Activated CD4-positive, alpha-beta T cell treated with anti-CD3 and anti-CD28 coated beads, Interleukin-2, amount 10 ng/mL, durations not matched to agents 24 days and 14 days (primary cell): ENCODE measurements at regions not wholly inside any gene's neighbourhood (a gene's known extent, or its start where the extent isn't known, plus 50 kb on each side); places are given as distances from the start of the nearest gene placed in this dataset.
"Not testable (repeated sequence)": the region's sequence is repeated elsewhere in the genome, so short reads cannot be mapped to it uniquely, and the experiment has no call there.

Experiments
- DNase-seq: peaks from one replicate; pipeline ENCODE4 v3.0.0; 2022
- H3K27ac Mint-ChIP-seq: one replicate; pipeline ENCODE4 v1.8.0; 2022; ENCODE audit warnings: mild to moderate bottlenecking, mixed read lengths
- H3K27me3 Mint-ChIP-seq: one replicate; pipeline ENCODE4 v1.8.0; 2022; ENCODE audit warnings: mixed read lengths
- H3K36me3 Mint-ChIP-seq: one replicate; pipeline ENCODE4 v1.8.0; 2022; ENCODE audit warnings: low read depth, mild to moderate bottlenecking, mixed read lengths
- H3K4me1 Mint-ChIP-seq: one replicate; pipeline ENCODE4 v1.8.0; 2021; ENCODE audit warnings: mixed read lengths
- H3K4me3 Mint-ChIP-seq: one replicate; pipeline ENCODE4 v1.8.0; 2022; ENCODE audit warnings: mild to moderate bottlenecking, moderate library complexity, mixed read lengths
- H3K9me3 Mint-ChIP-seq: one replicate; pipeline ENCODE4 v1.8.0; 2021; ENCODE audit warnings: mixed read lengths
- intact Hi-C: fragments of 100-400 bp; cut with micrococcal nuclease; formaldehyde crosslinking; loops from one replicate; pipeline ENCODE4 v1.15.1; 2023

DNA sequence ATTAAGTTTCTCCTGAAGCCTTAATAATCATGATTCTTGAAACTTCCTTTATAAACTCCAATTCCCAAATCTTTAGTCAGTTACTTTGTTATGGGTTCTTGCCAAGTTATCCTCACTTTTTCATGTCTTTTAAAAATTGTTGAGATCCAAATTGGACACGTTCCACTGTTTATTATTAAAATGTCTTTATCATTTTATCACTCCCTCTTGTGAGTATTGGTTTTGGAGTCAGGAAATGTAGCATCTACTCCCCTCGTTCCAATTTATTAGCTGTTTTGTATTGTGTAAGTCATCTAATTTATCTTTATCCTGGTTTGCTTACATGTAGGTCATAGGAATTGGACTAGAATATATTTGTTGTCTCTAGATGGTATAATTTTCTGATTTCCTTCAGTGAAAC lies 213.1 kb upstream of the SLC39A10 start:
- Mint-ChIP-seq H3K27ac (no peak overlapping the region), H3K4me1 (peaks cover 5% of the 10 kb centered on the region), H3K4me3 (no peak overlapping the region), H3K27me3 (no peaks in the 10 kb centered on the region), H3K36me3 (peaks cover 35% of the 10 kb centered on the region), H3K9me3 (peaks cover 17% of the 10 kb centered on the region)
- intact Hi-C loops, result no loop called here
- no peak for DNase-seq

DNA sequence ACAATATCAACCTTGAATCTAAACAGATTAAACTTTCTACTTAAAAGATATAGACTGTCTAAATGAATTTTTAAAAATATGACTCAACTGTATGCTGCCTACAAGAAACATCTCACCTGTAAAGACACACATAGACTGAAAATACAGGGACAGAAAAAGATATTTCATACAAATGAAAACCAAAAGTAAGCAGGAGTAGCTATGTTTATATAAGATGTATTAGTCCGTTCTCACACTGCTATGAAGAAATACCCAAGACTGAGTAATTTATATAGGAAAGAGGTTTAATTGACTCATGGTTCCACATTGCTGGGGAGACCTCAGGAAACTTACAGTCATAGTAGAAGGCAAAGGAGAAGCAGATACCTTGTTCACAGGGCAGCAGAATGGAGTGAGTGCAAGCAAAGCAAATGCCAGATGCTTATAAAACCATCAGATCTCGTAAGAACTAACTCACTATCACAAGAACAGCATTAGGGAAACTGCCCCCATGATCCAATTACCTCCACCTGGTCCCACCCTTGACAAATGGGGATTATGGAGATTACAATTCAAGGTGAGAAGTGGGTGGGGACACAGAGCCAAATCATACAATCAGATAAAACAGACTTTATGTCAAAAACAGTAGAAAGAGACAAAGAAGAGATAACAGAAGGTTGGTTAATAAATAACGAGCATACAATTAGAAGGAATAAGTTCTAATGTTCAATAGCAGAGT lies 214.4 kb upstream of the SLC39A10 start:
- Mint-ChIP-seq H3K4me1 (peaks cover 5% of the 10 kb centered on the region), H3K27me3 (no peaks in the 10 kb centered on the region), H3K4me3 (no peak overlapping the region), H3K36me3 (peaks cover 41% of the 10 kb centered on the region), H3K9me3 (peaks cover 24% of the 10 kb centered on the region), H3K27ac (no peak overlapping the region)
- intact Hi-C loops, result no loop called here
- DNase-seq, result no peak

DNA sequence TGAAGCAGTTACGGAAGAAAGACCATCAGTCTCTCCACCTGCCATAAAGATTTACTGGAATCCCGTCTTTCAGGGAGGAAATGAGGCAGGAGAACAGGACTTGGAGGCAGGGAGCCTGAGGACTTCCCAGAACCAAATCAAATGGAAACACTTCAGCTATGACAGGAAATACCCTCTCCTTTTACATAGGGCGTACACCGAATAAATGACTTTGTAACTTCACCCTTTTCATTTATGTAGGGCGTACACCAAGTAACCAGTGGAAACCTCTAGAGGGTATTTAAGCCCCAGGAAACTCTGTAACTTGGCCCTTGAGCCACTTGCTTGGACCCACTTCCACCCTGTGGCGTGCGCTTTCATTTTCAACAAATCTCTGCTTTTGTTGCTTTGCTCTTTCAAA lies 218.3 kb upstream of the SLC39A10 start:
- Mint-ChIP-seq H3K9me3 (peaks cover 34% of the 10 kb centered on the region), H3K4me3 (no peak overlapping the region), H3K27ac (no peak overlapping the region), H3K36me3 (peaks cover 40% of the 10 kb centered on the region), H3K4me1 (peaks cover 8% of the 10 kb centered on the region), H3K27me3 (no peaks in the 10 kb centered on the region)
- no peak for DNase-seq
- intact Hi-C loops, result no loop called here

DNA sequence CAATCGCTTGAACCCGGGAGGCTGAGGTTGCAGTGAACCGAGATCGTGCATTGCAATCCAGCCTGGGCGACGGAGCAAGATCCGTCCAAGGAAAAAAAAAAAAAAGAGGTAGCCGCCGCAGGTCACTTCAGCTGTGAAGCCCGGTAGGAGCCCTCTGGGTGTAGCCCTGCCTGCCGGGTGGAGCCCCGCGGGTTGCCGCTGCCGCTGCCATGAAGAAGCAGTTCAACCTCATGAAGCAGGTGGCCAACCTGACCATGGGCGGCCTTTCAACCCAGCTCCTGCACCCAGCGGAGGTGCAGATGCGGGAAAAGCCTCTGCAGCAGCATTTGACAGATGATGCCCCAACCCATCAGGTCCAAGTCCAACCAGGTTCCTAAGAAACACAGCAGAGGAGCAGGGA lies 219.5 kb upstream of the SLC39A10 start:
- no peak overlapping the region for H3K27ac Mint-ChIP-seq
- DNase-seq, result no peak
- peaks cover 7% of the 10 kb centered on the region for H3K4me1 Mint-ChIP-seq
- no peaks in the 10 kb centered on the region for H3K27me3 Mint-ChIP-seq
- peaks cover 38% of the 10 kb centered on the region for H3K36me3 Mint-ChIP-seq
- intact Hi-C loops, result no loop called here
- H3K9me3 Mint-ChIP-seq, result peaks cover 30% of the 10 kb centered on the region
- H3K4me3 Mint-ChIP-seq, result no peak overlapping the region

DNA sequence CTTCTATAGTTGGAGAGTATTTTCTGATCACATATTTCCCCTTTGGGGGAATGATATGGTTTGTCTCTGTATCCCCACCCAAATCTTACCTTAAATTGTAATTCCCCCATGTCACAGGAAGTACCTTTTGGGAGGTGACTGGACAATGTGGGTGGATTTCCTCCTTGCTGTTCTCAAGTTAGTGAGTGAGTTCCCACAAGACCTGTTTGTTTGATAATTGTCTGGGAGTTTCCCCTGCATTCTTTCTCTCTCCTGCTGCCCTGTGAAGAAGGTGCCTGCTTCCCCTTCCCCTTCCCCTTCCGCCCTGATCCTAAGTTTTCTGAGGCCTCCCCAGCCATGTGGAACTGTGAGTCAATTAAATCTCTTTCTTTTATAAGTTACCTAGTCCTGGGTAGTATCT lies 222.7 kb upstream of the SLC39A10 start:
- Mint-ChIP-seq H3K27me3 (no peaks in the 10 kb centered on the region), H3K27ac (no peak overlapping the region), H3K4me1 (peaks cover 7% of the 10 kb centered on the region), H3K9me3 (peaks cover 28% of the 10 kb centered on the region), H3K4me3 (no peak overlapping the region), H3K36me3 (peaks cover 23% of the 10 kb centered on the region)
- DNase-seq, result no peak
- intact Hi-C loops, result no loop called here

DNA sequence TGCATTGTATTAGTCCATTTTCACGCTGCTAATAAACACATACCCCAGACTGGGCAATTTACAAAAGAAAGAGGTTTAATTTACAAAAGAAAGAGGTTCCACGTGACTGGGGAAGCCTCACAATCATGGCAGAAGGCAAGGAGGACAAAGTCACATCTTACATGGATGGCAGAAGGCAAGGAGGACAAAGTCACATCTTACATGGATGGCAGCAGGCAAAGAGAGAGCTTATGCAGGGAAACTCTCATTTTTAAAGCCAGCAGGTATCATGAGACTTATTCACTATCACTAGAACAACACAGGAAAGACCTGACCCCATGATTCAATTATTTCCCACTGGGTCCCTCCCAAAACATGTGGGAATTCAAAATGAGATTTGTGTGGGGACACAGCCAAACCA lies 223.3 kb upstream of the SLC39A10 start:
- H3K9me3 Mint-ChIP-seq, result peaks cover 28% of the 10 kb centered on the region
- intact Hi-C loops, H3K4me3 Mint-ChIP-seq, H3K27ac Mint-ChIP-seq, H3K4me1 Mint-ChIP-seq, H3K27me3 Mint-ChIP-seq, DNase-seq: not testable (repeated sequence)
- H3K36me3 Mint-ChIP-seq, result peaks cover 19% of the 10 kb centered on the region

DNA sequence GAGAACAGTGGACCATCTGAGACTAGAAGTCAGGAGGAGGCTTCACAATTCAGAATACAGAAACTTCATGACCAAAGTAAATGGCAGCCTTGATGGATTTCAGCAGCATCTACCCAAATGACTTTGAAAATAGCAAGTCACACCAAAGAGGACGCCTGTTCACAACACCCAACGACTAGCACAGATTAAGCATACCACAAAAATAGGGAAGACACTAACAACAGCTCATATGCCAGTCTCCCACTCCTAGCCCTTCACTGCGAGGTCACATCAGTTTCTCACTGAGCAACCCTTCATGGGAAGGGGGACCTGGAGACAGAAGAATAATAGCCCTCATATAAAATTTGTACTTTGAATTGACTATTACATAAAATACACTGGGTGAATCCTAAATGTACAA lies 228.4 kb upstream of the SLC39A10 start:
- no peaks in the 10 kb centered on the region for H3K27me3 Mint-ChIP-seq
- no peak overlapping the region for H3K4me3 Mint-ChIP-seq
- H3K27ac Mint-ChIP-seq, result no peak overlapping the region
- intact Hi-C loops, result no loop called here
- H3K36me3 Mint-ChIP-seq, result peaks cover 7% of the 10 kb centered on the region
- no peak for DNase-seq
- H3K9me3 Mint-ChIP-seq, result peaks cover 14% of the 10 kb centered on the region
- peaks cover 4% of the 10 kb centered on the region for H3K4me1 Mint-ChIP-seq

DNA sequence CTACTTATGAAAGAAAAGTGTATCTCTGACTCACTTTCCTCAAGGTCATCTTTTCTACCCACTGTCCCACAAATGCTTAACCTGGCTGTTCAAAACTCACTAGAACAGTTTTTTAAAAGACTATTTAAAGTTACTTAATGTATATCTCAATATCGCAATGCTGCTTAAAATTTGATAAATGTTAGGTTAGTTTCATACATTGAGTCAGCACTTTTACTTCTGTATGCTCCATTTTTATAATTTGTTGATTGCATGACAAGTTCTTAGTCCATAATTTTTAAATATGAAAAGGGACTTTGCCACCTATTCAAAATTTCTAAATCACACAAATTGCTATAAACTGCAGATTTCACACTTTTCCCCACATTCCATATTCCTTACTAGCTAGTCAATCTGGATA lies 231.7 kb upstream of the SLC39A10 start:
- Mint-ChIP-seq H3K27me3 (no peaks in the 10 kb centered on the region), H3K9me3 (peaks cover 12% of the 10 kb centered on the region), H3K36me3 (no peaks in the 10 kb centered on the region), H3K4me3 (no peak overlapping the region), H3K4me1 (no peaks in the 10 kb centered on the region), H3K27ac (no peak overlapping the region)
- intact Hi-C loops, result no loop called here
- DNase-seq, result no peak

DNA sequence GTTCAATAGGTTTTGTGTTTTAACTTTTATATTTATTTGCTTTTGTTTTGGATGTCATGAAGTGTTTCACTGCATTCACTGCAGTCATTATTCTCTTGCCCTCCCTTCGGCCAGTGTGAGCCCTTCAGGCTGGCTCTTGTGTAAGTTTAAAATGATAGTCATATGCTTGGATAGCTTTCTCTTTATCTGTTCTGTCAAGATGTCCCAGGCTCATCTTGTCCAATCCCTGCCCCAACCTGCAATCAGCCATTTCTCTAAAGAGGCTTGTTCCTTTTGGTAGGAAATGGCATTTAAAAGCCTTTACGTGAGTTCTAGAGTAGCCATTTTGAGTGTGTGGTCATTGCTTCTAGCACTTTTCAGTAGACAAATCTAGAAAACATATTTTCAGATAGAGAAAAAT lies 238.0 kb upstream of the SLC39A10 start:
- Mint-ChIP-seq H3K27me3 (no peaks in the 10 kb centered on the region), H3K9me3 (peaks cover 10% of the 10 kb centered on the region), H3K27ac (no peak overlapping the region), H3K4me3 (no peak overlapping the region), H3K4me1 (no peaks in the 10 kb centered on the region), H3K36me3 (peaks cover 2% of the 10 kb centered on the region)
- intact Hi-C loops, result no loop called here
- DNase-seq, result no peak

DNA sequence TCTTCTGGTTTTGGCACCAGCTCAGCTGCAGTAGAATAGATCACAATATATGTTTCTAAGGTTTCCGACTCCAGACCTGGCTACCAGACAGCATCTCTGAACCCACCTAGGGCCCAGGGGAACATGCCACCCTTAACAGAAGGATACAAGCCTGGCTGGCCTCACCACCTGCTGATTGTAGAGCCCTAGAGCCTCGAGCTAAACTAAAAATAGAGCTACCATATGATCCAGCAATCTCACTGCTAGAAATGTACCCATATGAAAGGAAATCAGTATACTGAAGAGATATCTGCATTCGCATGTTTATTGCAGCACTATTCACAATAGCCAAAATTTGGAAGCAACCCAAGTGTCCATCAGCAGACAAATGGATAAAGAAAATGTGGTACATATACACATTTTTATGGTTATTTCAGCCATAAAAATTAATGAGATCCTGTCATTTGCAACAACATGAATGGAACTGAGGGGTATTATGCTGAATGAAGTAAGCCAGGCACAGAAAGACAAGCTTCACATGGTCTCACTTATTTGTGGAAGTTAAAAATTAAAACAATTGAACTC lies 242.4 kb upstream of the SLC39A10 start:
- H3K27ac Mint-ChIP-seq, result no peak overlapping the region
- no peak for DNase-seq
- peaks cover 7% of the 10 kb centered on the region for H3K4me1 Mint-ChIP-seq
- peaks cover 5% of the 10 kb centered on the region for H3K36me3 Mint-ChIP-seq
- intact Hi-C loops, result no loop called here
- H3K27me3 Mint-ChIP-seq, result no peaks in the 10 kb centered on the region
- no peak overlapping the region for H3K4me3 Mint-ChIP-seq
- peaks cover 9% of the 10 kb centered on the region for H3K9me3 Mint-ChIP-seq

DNA sequence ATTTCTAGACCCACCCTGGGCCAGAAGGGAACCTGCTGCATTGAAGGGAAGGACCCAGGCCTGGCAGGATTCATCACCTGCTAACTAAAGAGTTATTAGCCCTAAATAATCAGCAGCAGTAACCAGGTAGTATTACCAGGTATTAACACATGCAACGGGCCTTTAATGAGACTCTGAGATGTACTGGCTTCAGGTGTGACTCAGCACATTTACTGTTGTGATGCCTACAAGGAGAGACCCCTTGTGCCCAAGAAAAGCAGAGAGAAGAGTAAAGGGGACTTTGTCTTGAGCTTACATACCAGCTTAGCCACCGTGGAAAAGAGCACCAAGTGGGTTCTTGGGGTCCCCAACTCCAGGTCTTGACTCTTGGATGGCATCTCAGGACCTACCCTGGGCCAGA lies 243.1 kb upstream of the SLC39A10 start:
- Mint-ChIP-seq H3K27ac (no peak overlapping the region), H3K36me3 (peaks cover 5% of the 10 kb centered on the region), H3K27me3 (no peaks in the 10 kb centered on the region), H3K9me3 (peaks cover 9% of the 10 kb centered on the region), H3K4me3 (no peak overlapping the region), H3K4me1 (peaks cover 9% of the 10 kb centered on the region)
- DNase-seq, result no peak
- intact Hi-C loops, result no loop called here

DNA sequence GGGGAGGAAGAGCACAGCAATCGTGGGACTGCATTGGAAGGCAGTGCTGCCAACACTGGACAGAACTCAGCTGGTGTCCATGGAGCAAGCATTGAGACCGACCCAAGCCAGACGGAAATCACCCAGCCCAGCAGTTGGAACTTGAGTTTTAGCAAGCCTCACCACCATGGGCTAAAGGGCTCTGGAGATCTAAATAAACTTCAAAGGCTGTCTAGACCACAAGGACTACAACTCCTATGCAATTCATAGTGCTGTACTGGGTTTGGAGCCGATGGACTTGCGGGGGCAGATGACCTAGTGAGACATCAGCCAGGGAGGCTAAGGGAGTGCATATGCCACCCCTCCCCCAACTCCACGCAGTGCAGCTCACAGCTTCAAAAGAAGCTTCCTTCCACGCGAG lies 243.6 kb upstream of the SLC39A10 start:
- Mint-ChIP-seq H3K27me3 (no peaks in the 10 kb centered on the region), H3K9me3 (peaks cover 9% of the 10 kb centered on the region), H3K4me3 (no peak overlapping the region), H3K36me3 (peaks cover 3% of the 10 kb centered on the region), H3K27ac (no peak overlapping the region), H3K4me1 (peaks cover 13% of the 10 kb centered on the region)
- no peak for DNase-seq
- intact Hi-C loops, result no loop called here

DNA sequence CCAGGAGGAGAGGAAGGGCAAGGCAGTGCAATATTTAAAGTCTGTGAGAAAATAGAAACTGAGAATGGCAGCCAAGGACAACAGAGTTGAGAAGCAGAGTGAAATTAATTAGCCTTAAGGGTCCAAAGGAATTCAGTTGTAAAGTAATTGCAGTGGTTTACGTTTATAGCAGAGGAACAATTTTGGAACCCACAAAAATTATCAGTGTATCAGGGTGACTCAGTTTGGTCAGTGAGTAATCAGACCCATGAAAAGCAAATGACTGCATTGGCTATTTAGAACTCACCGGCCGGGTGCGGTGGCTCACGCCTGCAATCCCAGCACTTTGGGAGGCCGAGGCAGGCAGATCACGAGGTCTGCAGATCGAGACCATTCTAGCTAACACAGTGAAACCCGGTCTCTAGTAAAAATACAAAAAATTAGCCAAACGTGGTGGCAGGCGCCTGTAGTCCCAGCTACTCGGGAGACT lies 245.8 kb upstream of the SLC39A10 start:
- H3K27ac Mint-ChIP-seq, result no peak overlapping the region
- H3K27me3 Mint-ChIP-seq, result no peaks in the 10 kb centered on the region
- intact Hi-C loops, result no loop called here
- no peak for DNase-seq
- no peak overlapping the region for H3K4me3 Mint-ChIP-seq
- H3K4me1 Mint-ChIP-seq, result peaks cover 21% of the 10 kb centered on the region
- peaks cover 9% of the 10 kb centered on the region for H3K9me3 Mint-ChIP-seq
- peaks cover 2% of the 10 kb centered on the region for H3K36me3 Mint-ChIP-seq

DNA sequence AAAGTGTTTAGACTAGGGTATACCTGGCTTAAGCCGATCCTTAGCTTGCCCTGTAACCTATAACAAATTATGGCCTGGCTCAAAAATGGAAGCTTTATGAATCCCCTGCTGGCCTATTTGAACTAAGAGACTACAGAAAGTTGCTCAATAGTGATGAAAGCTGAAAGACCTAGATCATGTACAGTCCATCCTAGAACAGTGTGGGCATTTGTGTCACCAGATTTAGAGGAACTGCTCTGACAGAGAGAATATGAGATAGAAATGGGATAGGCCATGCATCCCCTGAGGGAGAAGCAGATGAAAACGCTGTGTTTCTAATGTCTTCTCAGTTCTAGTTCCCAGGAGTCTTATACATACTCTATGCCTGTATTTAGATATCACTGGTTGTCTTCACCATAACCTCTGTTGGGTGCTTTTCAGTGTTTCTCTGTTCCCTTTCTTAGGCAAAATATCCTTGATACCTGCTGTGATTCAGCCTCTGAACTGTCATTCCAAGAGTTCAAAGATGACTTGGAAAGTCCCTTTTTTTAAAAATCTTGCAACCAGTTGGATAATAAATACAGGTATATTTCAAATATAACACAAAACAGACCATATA lies 246.9 kb upstream of the SLC39A10 start:
- Mint-ChIP-seq H3K4me1 (peaks cover 23% of the 10 kb centered on the region), H3K36me3 (peaks cover 2% of the 10 kb centered on the region), H3K9me3 (peaks cover 9% of the 10 kb centered on the region), H3K27me3 (no peaks in the 10 kb centered on the region), H3K27ac (no peak overlapping the region), H3K4me3 (no peak overlapping the region)
- DNase-seq, result no peak
- intact Hi-C loops, result no loop called here
